GM18909 (cell line): ENCODE measurements at regions not wholly inside any gene's neighbourhood (a gene's known extent, or its start where the extent isn't known, plus 50 kb on each side); places are given as distances from the start of the nearest gene placed in this dataset.

ENCODE experiments used
- ATAC-seq: cut with Tn5 transposase; IDR thresholded peaks from one replicate; pipeline ENCODE4 v1.9.1; 2021; ENCODE audit warnings: mild to moderate bottlenecking; ENCODE audit not compliant: unreplicated experiment, poor library complexity

GRCh38 chr9:91150273-91150997, 211.3 kb downstream of the AUH start:
- ATAC-seq, result no peak

GRCh38 chr9:91150998-91151717, 210.6 kb downstream of the AUH start:
- ATAC-seq, result peak; percentile 63

DNA sequence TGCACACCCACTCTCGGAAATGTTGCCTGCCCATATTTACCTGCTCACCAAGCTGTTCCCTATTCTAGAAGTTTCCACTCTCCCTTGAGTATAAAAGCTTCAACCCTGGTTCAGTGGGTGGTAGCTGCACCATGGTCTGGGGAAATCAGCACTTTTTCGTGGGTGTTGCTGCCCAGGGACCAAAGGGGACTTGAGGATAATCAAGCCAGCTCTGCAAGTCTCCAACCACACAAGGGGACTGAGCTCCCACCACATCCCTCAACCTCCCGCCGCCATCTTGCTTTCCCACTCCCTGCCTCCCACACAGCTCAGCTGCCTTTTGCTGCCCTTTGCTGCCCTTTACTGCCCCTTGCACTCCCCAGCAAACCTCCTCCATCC, 210.0 kb downstream of the AUH start:
- ATAC-seq, result no peak

GRCh38 chr9:91154686-91155085, 207.0 kb downstream of the AUH start:
- ATAC-seq, result no peak

DNA sequence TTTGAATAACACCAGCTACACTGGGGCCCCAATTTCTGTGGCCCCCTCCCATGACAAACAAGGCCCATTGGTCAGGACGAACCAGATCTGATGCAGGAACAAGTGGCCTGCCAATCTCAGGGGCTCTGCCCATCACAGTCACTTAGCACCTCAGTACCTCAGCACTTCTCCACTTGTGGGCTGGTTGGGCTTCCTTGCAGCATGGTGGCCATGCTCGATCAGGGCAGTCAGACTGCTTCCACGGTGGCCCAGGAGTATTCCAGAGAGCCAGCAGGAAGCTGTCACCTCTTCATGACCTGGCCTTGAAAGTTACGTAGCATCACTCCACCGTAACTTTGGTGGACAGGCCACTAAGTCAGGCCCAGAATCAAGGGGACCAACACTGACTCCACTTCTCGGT, 206.5 kb downstream of the AUH start:
- no peak for ATAC-seq

DNA sequence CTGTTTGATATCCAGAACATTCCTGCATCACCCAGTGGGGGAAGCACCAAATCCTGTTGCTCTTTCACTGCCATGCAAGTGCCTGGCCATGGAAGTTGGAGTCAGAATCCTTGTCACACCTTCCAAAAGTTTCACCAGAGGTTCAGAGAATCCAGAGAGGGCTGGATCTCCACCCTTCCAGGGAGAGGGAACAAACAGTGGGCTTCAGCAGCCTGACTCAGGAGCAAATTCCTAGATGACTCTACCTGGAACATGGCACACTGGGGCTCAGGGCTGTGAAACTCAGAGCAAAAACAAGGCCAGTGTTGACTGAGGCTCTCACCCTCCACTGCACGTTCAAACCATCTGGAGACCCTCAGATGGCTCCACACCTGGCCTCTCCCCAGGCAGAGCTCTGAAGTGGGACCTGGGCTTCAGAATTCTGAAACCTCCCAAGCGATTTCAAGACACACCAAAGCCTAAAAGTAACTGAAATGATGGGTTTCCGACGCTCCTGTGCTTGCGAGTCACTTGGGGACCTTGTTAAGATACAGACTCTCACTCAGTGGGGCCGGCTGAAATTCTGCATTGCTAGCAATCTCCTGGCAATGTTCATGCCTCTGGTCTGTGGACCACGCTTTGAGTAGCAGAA, 205.9 kb downstream of the AUH start:
- ATAC-seq, result no peak

- ATAC-seq, result no peak
Observed at GRCh38 chr9:91156451-91157234, 205.1 kb downstream of the AUH start.

DNA sequence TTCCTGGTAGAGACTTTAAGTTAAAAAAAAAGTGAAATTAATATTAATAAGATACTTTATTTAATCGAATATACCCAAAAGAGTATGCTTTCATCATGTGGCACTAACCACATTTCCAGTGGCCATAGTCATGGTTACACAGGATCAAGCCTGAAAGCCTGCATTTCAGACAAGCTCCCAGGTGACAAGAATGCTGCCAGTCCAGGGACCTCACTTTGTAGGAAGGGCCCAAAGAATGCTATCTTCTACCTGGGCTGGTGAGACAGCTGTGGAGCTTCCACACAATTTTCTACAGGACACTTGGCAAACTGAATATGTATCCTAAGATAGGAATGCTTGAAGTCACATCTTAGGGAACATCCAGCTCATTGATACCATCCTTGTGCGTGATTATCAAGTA, 203.8 kb downstream of the AUH start:
- no peak for ATAC-seq

DNA sequence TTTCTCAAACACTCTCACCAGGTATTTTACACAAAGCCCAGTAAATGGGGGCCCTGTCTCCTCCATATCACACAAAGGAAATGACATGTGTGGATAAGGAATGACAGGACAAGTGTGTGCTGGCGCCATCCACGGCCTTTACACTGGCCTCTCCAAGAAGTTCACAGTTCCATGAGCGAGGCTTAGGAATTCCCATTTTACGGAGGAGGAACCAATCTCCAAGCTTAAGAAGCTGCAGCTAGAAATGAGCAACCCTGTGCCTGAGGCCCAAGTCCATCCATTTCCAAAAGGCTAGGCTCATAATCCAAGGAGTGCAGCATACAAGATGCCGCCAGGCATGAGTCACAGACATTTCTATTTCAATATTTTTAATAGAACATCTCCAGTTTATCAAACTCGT, 203.4 kb downstream of the AUH start:
- ATAC-seq, result no peak

- no peak for ATAC-seq
Observed at GRCh38 chr9:91158946-91159345, 202.8 kb downstream of the AUH start.

GRCh38 chr9:91159664-91160121, 202.0 kb downstream of the AUH start:
- ATAC-seq, result no peak

GRCh38 chr9:91160181-91160580, 201.5 kb downstream of the AUH start:
- no peak for ATAC-seq

DNA sequence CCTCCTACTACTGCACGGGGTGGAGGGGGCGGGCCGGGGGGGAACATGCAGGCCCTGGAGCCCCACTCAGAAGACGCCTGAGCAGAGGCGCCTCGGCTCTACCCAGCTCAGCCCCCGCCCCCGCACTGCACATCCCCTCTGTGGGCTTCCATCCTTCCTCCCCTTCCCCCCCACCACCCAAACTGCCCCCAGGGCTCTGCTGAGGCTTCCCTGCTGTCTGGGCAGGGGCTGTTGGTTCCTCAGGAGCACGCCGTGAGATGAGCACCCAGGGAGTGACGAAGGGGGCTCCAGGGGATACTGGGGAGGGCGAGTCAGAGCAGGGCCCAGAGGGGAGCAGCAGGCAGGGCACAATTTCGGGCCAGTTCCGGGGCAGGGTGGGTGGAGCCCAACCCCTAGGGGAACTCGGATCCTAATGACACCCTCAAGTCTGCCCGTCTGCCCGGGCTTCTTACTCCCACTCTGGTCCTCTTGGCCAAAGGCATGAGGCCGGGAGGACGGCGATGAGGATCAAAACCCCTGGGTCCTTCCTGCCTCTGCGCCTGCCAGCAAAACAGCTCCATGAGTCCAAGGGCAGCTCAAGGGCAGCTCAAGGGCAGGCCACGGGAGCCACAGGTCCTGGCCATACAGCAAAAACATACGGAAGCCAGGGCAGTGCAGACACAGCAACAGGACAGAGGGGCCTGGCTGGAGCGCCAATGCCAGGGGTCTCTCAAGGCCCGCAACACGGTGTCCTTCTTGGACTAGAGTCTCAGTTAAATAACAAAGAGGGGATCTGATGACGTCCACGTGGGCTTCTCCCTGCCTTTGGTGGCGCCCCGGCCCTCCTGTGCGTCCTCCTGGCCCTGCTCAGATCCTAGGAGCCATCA, 200.9 kb downstream of the AUH start:
- no peak for ATAC-seq

DNA sequence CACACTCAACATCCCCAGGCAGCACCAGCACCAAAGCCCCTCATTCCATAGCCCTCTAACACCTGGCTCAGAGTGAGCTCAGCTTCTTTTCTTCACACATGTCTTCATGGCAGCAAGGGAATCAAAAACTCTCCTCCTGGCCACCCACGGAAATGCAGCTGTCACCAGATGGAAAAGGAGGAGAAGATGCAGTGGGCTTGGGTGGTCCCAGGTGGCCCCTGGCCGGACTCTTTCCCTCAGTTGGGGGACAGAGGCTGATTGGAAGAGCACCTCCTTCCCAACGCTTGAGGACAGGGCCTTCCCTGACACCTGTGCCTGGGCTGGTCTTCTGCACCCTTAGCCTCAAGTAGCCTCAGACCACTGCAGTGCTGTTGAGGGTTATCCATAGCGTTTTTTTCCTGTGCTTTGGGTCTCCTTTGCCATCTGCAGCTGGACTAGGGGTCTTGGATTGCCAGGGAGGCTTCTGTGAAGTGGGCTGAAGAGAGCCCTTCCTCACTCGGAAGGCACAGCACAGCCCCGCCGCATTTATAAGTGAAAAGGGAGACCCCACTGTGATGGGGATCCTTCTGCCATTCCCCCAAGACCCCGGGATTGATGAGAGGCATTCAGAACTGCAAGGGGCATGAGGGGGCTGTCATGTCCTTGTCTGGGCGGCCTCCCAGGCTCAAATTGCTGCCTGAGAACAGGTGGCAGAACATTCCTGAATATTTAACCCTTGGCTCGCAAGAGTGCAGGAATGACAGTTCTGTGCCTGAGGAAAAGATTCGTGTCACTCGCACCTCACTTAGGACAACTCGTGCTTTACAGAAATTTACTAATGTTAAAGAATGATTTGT, 200.0 kb downstream of the AUH start:
- ATAC-seq, result no peak

GRCh38 chr9:91162311-91162710, 199.4 kb downstream of the AUH start:
- ATAC-seq, result no peak

- ATAC-seq, result peak; percentile 71
Observed at GRCh38 chr9:91162784-91163443, 198.8 kb downstream of the AUH start.

DNA sequence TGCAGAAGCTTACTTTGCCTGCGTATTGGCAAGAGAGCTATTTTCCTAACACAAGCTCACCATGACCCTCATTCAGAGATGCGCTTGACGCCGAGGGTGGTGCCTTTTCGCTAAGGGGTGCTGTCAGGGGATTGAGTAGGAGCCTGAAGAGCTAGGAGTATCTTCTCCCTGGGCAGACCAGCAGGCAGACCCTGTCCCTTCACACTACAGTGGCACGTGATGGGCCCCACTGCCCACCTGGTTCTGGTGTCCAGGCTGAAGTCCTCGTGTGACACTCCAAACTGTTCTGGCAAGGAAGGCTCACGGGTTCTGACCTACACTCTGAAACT, 198.3 kb downstream of the AUH start:
- ATAC-seq, result no peak

DNA sequence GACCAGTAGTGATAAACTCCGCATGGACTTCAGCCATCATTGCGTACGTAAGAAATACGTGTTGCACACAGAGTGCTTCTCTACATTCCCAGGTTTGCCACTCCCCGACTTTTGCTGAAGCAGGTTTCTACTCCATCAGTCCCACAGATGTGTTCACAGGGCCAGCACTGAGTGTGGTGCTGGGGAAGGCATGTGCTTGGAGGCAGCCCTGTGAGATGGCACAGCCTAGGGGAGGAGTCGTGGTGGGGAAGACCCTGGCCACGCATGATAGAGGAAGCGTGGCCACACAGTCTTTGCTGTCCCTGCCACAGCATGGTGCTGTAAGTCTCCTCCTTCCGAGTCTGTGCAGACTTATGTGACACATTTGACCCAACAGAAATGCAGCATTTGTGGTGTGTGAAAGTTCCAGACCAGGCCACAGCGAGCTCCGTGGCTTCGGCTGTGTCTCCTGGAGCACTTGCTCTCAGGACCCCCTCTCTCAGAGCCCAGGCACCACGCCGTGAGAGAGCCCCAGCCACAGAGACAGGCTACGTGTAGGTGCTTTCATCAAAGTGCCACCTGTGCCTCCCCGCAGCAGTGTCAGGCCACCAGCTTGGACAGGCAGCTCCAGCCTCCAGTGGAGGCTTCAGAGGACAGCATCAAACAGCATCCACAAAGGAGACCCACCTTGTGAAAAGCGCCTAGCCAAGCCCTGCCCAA, 197.8 kb downstream of the AUH start:
- ATAC-seq, result no peak
